ENCODE measurements at regions not wholly inside any gene's neighbourhood (a gene's known extent, or its start where the extent isn't known, plus 50 kb on each side); places are given as distances from the start of the nearest gene placed in this dataset.

DNA sequence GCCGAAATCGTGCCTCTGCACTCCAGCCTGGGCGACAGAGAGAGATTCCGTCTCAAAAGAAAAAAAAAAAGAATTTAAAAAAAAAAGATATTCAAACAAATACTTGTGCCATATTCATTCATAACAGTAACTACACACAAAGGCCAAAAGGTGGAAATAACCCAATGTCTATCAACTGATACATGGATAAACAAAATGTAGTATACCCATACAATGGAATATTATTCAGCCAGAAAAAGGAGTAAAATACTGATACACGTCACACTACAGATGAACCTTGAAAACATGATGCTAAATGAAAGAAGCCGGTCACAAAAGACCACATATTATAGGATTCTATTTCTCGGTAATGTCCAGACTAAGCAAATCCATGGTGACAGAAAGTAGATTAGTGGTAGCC lies 109.4 kb upstream of the SOD1 start:
- Histone ChIP-seq H3K36me3 (ENCODE audit: insufficient read depth in 1 of 2, low read depth in 1 of 2) (no peaks in the 10 kb centered on the region), H3K27ac (no peak overlapping the region), H3K27me3 (ENCODE audit: insufficient read depth in 3 of 3, low read length in 2 of 3) (no peaks in the 10 kb centered on the region), H3K4me3 (no peak overlapping the region), H3K9me3 (no peaks in the 10 kb centered on the region), H3K4me1 (no peaks in the 10 kb centered on the region)
- intact Hi-C loops (cut with DNase I) = no loop called here
- DNase-seq (no peak), ATAC-seq (no peak)
- 97 to 98% (median 97%) methylated on average over 7 of the region's 7 CpGs for WGBS, 3 donors
- TF ChIP-seq, protein P1, sequence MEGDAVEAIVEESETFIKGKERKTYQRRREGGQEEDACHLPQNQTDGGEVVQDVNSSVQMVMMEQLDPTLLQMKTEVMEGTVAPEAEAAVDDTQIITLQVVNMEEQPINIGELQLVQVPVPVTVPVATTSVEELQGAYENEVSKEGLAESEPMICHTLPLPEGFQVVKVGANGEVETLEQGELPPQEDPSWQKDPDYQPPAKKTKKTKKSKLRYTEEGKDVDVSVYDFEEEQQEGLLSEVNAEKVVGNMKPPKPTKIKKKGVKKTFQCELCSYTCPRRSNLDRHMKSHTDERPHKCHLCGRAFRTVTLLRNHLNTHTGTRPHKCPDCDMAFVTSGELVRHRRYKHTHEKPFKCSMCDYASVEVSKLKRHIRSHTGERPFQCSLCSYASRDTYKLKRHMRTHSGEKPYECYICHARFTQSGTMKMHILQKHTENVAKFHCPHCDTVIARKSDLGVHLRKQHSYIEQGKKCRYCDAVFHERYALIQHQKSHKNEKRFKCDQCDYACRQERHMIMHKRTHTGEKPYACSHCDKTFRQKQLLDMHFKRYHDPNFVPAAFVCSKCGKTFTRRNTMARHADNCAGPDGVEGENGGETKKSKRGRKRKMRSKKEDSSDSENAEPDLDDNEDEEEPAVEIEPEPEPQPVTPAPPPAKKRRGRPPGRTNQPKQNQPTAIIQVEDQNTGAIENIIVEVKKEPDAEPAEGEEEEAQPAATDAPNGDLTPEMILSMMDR (IDR thresholded peaks at IDR 0.05) = no peak

- TF ChIP-seq, protein P1 (IDR thresholded peaks at IDR 0.05) = no peak
- H3K36me3 ChIP-seq (ENCODE audit: insufficient read depth in 1 of 2, low read depth in 1 of 2) = no peaks in the 10 kb centered on the region
- H3K4me3 ChIP-seq = no peak overlapping the region
- H3K27ac ChIP-seq = no peak overlapping the region
- intact Hi-C loops (cut with DNase I) = no loop called here
- 93 to 97% (median 95%) methylated on average over 3 of the region's 3 CpGs for WGBS, 3 donors
- H3K4me1 ChIP-seq = no peaks in the 10 kb centered on the region
- H3K27me3 ChIP-seq (ENCODE audit: insufficient read depth in 3 of 3, low read length in 2 of 3) = no peaks in the 10 kb centered on the region
- DNase-seq = no peak
- no peak for ATAC-seq
- no peaks in the 10 kb centered on the region for H3K9me3 ChIP-seq
Measured at GRCh38 chr21:31548688-31549087, 110.8 kb upstream of the SOD1 start.

GRCh38 chr21:31546443-31547170 lies 112.9 kb upstream of the SOD1 start:
- H3K27me3 ChIP-seq (ENCODE audit: insufficient read depth in 3 of 3, low read length in 2 of 3) = no peaks in the 10 kb centered on the region
- no peak overlapping the region for H3K4me3 ChIP-seq
- DNase-seq (no peak), ATAC-seq (no peak)
- TF ChIP-seq, protein P1 (IDR thresholded peaks at IDR 0.05) = no peak
- H3K27ac ChIP-seq = no peak overlapping the region
- no peaks in the 10 kb centered on the region for H3K36me3 ChIP-seq (ENCODE audit: insufficient read depth in 1 of 2, low read depth in 1 of 2)
- H3K9me3 ChIP-seq = no peaks in the 10 kb centered on the region
- 79 to 84% (median 84%) methylated on average over 3 of the region's 3 CpGs for WGBS, 3 donors
- intact Hi-C loops (cut with DNase I) = no loop called here
- H3K4me1 ChIP-seq = no peaks in the 10 kb centered on the region

DNA sequence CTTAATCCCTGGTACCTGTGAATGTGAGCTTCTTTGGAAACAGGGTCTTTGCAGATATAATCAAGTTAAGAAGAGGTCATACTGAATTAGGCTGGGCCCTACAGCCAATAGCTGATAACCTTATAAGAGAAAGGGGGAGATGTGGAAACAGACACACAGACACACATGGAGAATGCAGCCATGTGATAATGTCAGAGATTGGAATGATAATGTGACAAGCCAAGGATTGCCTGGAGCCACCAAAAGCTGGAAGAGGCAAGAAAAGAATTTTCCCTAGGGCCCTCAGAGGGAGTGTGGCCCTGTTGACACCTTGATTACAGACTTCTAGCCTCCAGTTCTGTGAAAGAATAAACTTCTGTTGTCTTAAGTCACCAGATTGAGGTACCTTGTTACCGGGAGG lies 114.5 kb upstream of the SOD1 start:
- no peaks in the 10 kb centered on the region for H3K36me3 ChIP-seq (ENCODE audit: insufficient read depth in 1 of 2, low read depth in 1 of 2)
- no peak overlapping the region for H3K27ac ChIP-seq
- H3K4me1 ChIP-seq = no peaks in the 10 kb centered on the region
- no peak overlapping the region for H3K4me3 ChIP-seq
- H3K27me3 ChIP-seq (ENCODE audit: insufficient read depth in 3 of 3, low read length in 2 of 3) = no peaks in the 10 kb centered on the region
- H3K9me3 ChIP-seq = no peaks in the 10 kb centered on the region
- intact Hi-C loops (cut with DNase I) = no loop called here
- TF ChIP-seq, protein P1 (IDR thresholded peaks at IDR 0.05) = no peak
- ATAC-seq (no peak), DNase-seq (no peak)
- 87 to 93% (median 87%) methylated on average over 1 of the region's 1 CpG for WGBS, 3 donors

GRCh38 chr21:31543191-31543590 lies 116.3 kb upstream of the SOD1 start:
- WGBS, 3 donors = 81 to 85% (median 85%) methylated on average over 16 of the region's 16 CpGs
- intact Hi-C loops (cut with DNase I) = no loop called here

More at GRCh38 chr21:31543191-31543590, 116.3 kb upstream of the SOD1 start:
- Histone ChIP-seq H3K27me3 (ENCODE audit: insufficient read depth in 3 of 3, low read length in 2 of 3) (no peaks in the 10 kb centered on the region), H3K4me3 (no peak overlapping the region), H3K36me3 (ENCODE audit: insufficient read depth in 1 of 2, low read depth in 1 of 2) (no peaks in the 10 kb centered on the region), H3K9me3 (no peaks in the 10 kb centered on the region), H3K27ac (no peak overlapping the region), H3K4me1 (no peaks in the 10 kb centered on the region)
- TF ChIP-seq, protein P1 (IDR thresholded peaks at IDR 0.05) = no peak
- DNase-seq (peak in 1 of 2 donors; percentile 26), ATAC-seq (no peak)
